HG03039 (cell line): ENCODE measurements at regions not wholly inside any gene's neighbourhood (a gene's known extent, or its start where the extent isn't known, plus 50 kb on each side); places are given as distances from the start of the nearest gene placed in this dataset.
"Not testable (repeated sequence)": the region's sequence is repeated elsewhere in the genome, so short reads cannot be mapped to it uniquely, and the experiment has no call there.

Source experiments
- ATAC-seq: cut with Tn5 transposase; IDR thresholded peaks from one replicate; pipeline ENCODE4 v1.9.1; 2021; ENCODE audit warnings: mild to moderate bottlenecking, moderate library complexity; ENCODE audit not compliant: unreplicated experiment

- ATAC-seq, result no peak
These were observed 259.3 kb upstream of the SLC30A5 start for GRCh38 chr5:68834491-68834981.

DNA sequence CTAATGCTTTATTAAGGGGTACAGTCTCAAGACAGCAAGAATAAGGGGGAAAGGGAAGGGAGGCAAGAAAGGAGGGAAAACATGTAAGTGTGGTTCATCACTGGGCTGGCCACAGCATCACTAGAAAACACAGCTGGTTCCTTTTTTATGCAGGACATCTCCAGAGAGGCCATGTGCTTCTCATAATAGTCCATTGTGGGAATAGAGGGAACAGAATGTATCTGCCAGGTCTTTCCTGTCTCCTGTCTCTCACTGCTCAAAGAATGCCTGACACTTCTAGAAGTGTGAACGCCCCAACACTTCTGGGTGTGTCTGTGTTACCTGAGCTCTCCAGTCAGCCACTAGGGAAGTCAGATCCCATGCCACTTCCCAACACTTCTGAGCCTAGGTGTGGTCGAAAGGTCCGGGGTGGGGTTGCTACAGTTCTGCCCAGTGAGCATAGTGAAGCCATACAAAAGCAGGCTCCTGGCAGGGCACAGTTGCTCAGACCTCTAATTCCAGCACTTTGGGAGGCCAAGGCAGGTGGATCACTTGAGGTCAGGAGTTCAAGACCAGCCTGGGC, 255.6 kb upstream of the SLC30A5 start:
- ATAC-seq, result no peak

- ATAC-seq, result no peak
These were observed 254.7 kb upstream of the SLC30A5 start for GRCh38 chr5:68839019-68839552.

DNA sequence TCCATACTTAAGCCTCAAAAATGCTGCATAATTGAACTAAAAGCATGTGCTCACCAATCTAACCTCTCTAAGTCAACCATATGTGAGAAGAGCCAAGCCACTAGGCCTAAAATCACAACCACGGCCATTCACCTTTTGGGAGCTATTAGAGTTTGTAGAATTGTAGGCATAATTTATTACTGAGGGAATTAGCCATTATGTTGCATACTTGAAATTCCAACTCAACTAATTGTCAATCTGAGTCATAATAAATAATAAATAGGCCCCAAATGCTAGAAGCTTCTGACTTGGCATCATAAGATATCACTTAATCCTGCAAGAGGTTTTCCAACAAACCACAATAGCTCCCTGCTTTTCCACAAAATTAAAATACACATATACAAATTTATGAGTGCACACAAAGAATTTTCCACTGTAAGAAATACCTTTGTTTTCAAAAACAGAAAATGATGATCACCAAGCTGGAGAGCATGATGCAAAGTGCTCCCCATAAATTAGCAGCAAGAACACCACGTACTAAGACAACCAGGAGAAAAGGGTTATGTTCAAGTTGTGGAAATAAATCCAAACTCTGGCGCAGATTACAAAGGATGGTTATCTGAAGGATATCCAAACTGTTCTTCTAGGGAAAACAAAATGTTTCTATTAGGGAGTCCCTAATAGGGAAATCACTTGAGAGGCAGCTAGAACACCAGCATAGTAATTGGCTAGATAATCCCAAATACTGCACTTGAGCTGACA, 250.0 kb upstream of the SLC30A5 start:
- ATAC-seq, result no peak

- ATAC-seq, result no peak
These were observed 248.7 kb upstream of the SLC30A5 start for GRCh38 chr5:68845131-68845530.

GRCh38 chr5:68846828-68847227, 247.0 kb upstream of the SLC30A5 start:
- no peak for ATAC-seq

- ATAC-seq, result no peak
These were observed 245.7 kb upstream of the SLC30A5 start for GRCh38 chr5:68848091-68848490.

DNA sequence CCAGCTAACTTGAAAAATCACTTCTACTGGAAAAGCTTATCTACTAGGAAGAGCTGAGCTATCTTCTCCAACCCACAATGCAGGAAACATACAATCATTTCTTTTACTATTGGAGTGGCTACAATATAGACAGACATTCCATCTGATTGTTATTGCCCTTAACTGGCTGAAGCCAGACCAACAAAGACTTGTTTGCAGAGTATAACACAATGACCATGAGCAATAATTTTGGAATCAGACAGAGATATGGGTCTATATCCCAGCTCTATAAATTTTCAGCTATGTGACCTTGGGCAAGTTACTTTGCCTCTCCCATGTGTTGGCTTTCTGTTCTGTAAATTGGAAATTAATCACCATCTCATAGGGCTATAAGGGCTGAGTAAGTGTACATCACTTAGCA, 244.7 kb upstream of the SLC30A5 start:
- no peak for ATAC-seq

GRCh38 chr5:68849906-68850305, 243.9 kb upstream of the SLC30A5 start:
- ATAC-seq, result no peak

DNA sequence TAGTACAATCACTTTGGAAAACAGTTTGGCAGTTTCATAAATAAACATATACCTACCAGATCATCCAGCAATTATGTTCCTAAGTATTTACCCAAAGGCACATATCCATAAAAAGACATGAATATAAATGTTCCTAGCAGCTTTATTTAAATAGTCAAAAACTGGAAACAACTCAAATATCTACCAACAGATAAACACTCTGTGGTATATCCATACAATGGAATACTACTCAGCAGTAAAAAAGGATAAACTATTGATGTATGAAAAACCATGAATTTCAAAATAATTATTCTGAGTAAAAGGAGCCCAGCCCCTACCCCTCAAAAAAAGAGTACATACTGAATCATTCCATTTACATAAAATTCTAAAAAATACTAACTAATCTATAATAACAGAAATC, 232.7 kb upstream of the SLC30A5 start:
- no peak for ATAC-seq

DNA sequence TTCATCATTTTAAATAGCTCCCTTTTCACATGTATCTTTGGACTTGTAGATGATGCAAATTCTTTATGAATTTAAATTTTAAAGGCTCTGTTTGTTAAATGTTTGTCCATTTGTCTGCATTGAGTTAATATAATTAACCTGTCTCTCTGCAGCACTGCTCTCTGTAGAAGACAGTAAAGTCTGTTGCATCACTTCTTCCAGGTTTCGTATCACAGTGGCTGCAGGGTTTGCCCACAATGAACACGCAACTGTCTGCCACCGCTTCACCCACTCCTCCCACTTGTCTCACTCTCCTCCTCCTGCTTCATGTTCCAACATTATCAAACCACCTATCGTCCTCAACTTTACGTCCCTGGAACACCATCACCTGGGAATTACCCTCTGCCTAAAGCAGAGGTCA, 231.3 kb upstream of the SLC30A5 start:
- no peak for ATAC-seq

DNA sequence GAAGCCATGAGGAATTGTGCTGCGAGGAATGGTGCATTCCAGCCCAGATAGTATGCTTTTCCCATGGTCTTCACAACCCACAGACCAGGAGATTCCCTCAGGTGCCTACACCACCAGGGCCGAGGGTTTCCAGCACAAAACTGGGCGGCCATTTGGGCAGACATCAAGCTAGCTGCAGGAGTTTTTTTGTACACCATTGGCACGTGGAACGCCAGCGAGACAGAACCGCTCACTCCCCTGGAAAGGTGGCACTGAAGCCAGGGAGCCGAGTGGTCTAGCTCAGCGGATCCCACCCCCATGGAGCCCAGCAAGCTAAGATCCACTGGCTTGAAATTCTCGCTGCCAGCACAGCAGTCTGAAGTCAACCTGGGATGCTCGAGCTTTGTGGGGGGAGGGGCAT, 228.6 kb upstream of the SLC30A5 start:
- ATAC-seq, result not testable (repeated sequence)

DNA sequence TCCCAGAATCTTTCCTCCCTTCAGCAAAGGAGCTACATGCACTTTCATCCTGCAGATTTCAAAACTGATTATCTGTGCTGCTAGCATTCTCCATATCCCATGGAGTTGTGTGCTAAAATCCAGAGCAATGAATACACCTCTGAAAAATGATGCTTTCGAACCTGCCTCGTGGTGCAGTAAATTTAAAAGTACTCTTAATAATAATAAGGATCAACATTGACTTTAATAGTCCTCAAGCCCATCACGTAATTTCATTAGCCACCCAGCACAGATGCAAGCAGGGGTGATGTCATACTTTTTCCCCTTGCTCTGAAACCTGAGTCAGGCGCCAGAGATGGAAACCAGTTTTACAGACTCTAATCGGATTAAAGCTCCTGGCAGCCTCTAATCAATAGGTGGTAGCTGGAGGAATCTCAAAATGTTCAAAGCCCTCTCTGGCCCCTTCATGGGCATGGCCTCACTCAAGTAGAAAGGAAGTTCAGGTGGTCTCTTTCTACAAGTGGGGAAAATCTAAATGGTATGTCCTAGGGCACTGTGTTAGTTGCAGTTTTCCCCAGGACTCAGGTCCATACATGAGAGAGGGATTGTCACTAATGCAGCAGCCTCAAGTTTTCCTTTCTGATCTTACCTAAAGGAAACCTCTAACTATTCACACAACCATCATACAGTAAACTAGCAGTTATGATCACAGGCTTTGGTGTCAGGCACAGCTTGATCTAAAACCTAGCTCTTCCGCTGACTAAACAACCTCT, 221.6 kb upstream of the SLC30A5 start:
- no peak for ATAC-seq

DNA sequence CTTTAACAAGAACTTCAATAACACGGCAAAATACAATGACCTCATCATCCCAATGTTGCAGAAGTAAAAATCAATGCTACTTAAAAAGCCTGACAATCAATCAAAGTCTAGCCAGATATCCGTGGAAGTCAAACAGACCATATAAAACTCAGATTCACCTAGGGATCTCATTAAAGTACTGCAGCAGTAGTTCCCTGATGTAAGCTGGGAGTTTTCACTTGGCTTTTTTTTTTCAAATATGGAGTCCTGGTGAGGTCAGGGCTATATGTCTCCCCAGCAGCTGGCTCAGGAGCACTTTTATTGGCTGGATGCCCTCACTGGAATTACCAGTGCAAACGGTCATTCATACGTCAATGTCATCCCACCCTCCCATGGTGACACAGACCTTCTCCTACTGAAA, 220.6 kb upstream of the SLC30A5 start:
- ATAC-seq, result no peak

DNA sequence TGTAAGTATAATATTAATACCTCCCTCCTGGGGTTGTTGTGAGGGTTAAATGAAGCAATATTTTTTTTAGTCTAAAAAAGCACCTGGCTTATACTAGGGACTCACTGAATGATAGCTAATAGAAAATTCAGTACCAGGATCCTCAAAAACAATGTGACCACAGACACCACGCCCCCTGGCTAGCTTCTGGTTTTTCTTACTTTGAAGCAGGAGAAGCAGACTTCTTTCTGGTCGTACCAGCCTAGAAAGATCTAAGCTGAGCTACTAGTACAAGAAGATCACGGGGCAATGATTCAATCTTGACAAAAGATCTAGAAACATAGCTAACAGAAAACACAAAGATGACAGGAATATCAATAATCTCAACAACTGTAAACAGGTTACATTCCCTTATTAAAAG, 218.5 kb upstream of the SLC30A5 start:
- ATAC-seq, result no peak

DNA sequence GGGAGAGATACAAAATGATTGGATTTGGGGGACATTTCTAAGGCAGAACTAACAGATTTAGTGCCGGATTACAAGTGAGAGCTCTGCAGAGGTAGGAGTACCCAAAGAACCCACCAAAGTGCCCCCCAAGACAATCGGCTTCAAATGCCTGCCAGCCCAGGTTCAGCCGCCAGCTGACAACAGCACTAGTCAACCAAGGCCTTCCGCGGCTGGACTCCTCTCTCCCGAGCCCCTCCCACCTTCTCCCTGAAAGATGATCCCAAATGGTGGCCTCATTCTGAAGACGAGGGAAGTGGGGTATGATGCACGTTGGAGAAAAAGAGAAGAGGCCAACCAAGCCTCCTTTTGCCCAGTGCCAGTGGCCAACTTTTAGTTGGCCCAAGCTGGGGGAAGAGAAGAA, 210.4 kb upstream of the SLC30A5 start:
- no peak for ATAC-seq

DNA sequence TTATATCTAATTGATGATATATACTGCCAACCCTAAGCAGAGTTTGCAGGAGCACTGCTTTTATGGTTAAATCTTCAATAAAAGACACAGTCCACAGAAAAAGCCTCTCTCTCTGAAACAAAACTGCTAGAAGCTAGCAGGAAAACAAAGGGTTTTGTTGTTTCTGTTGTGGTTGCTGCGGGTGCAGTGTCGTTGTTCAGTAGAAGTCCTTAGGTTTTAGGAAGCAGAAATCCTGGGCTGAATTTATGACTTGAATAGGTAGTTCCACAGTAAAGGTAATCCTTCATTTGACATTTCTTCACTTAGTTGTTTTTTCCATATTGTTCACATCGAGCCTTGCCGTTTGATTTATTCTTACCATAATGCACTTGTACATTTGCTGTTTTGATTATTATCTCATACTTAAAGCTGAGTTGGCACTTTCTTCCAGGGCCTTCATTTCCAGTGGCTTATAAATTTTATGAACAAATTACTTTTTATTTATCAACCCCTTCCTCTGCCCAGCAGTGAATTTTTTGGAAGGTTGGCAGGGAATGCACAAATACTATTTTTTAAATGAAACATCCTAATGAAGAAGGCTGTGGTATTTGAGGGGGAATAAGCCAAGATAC, 209.6 kb upstream of the SLC30A5 start:
- ATAC-seq, result no peak

DNA sequence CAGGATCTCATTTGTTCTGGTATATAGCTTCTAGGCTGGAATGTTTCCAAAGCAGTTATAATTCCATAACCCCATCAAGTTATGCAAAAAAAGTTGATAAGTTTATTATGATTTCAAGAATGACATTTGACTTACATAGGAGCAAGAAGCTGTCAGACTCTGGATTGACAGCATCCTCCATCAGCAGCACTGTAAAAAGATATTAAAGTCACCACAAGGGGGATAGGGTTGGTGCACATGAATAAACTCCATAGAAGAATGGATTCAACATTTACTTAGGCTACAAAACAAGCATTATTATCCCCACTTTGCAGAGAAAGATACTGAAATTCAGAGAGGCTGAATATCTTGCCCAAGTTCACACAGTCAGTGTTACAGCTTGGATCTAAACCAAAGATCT, 208.9 kb upstream of the SLC30A5 start:
- no peak for ATAC-seq

DNA sequence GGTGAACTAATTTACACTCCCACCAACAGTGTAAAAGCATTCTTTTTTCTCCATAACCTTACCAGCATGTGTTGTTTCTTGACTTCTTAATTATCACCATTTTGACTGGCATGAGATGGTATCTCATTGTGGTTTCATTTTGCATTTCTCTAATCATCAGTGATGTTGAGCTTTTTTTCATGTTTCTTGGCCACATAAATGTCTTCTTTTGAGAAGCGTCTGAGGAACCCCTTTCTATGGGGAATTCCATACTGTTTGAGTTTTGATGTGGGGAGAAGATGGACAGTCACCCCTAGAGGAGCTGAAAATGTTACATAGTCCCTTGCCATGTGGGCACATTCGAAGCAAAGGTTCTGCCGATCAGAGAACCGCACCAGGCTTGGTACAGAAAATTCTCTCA, 207.0 kb upstream of the SLC30A5 start:
- ATAC-seq, result no peak

- no peak for ATAC-seq
These were observed 202.1 kb upstream of the SLC30A5 start for GRCh38 chr5:68891718-68892117.

DNA sequence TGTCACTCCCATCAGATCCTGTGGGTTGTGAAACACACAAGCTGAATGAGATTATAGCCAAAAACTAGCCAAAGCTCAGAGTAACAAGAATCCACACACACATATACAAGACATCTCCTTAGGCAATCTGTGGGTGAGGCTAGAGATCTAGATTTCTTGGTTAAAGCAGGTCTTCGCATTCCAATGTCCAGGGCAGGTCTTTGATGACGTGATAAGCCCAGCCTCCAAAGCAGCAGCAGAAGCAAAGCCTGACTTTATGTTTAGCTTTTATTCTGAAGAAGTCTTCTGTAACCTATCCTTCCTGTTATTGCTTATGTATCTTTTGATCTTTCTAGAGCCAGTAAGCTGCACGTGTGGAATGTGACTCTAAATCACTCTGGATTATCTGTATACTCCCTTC, 199.1 kb upstream of the SLC30A5 start:
- ATAC-seq, result no peak
